ENCODE measurements at regions not wholly inside any gene's neighbourhood (a gene's known extent, or its start where the extent isn't known, plus 50 kb on each side); places are given as distances from the start of the nearest gene placed in this dataset.

- CTCF ChIA-PET = no interaction called here
- TF ChIP-seq, protein P1, sequence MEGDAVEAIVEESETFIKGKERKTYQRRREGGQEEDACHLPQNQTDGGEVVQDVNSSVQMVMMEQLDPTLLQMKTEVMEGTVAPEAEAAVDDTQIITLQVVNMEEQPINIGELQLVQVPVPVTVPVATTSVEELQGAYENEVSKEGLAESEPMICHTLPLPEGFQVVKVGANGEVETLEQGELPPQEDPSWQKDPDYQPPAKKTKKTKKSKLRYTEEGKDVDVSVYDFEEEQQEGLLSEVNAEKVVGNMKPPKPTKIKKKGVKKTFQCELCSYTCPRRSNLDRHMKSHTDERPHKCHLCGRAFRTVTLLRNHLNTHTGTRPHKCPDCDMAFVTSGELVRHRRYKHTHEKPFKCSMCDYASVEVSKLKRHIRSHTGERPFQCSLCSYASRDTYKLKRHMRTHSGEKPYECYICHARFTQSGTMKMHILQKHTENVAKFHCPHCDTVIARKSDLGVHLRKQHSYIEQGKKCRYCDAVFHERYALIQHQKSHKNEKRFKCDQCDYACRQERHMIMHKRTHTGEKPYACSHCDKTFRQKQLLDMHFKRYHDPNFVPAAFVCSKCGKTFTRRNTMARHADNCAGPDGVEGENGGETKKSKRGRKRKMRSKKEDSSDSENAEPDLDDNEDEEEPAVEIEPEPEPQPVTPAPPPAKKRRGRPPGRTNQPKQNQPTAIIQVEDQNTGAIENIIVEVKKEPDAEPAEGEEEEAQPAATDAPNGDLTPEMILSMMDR (IDR thresholded peaks at IDR 0.05) = no peak
- TF ChIP-seq SIN3A (IDR thresholded peaks at IDR 0.05; ENCODE audit: borderline replicate concordance, insufficient read depth, low read depth, low read length) (no peak), POLR2AphosphoS5 (IDR thresholded peaks at IDR 0.05; ENCODE audit: low read depth, low read length) (no peak), REST (IDR thresholded peaks at IDR 0.05; ENCODE audit: insufficient read depth in 1 of 2, low read depth in 2 of 2, low read length in 1 of 2) (no peak), TCF7L2 (IDR thresholded peaks at IDR 0.05; ENCODE audit: low read depth, low read length) (no peak)
- no peaks in the 10 kb centered on the region for H3K4me1 ChIP-seq (ENCODE audit: control insufficient read depth, insufficient read depth, low read length)
- intact Hi-C loops (cut with micrococcal nuclease; ENCODE audit: unreplicated experiment) = no loop called here
- POLR2A ChIA-PET = no interaction called here
- H3K27me3 ChIP-seq (ENCODE audit: control insufficient read depth, insufficient read depth, low read length) = peaks cover 8% of the 10 kb centered on the region; the same call in 1 of the 2 replicates
- no peak overlapping the region for H3K27ac ChIP-seq (ENCODE audit: low read length)
- no peaks in the 10 kb centered on the region for H3K9me3 ChIP-seq (ENCODE audit: control insufficient read depth, insufficient read depth, low read depth, low read length)
- DNase-seq (ENCODE audit: low read depth, low spot score) (no peak), ATAC-seq (no peak)
- H3K4me3 ChIP-seq (ENCODE audit: low read depth in 2 of 2, low read length in 2 of 2) = no peak overlapping the region
- in situ Hi-C loops (cut with HindIII; ENCODE audit: low pct_unique_long_range_greater_than_20kb, low sequenced_read_pairs) = no loop called here
- BruUV-seq (replicated peaks) = no TSS peak
- no peaks in the 10 kb centered on the region for H3K36me3 ChIP-seq (ENCODE audit: control insufficient read depth, insufficient read depth, low read length)
Observed at GRCh38 chr10:43888586-43888985, 239.9 kb upstream of the ZNF32 start.

DNA sequence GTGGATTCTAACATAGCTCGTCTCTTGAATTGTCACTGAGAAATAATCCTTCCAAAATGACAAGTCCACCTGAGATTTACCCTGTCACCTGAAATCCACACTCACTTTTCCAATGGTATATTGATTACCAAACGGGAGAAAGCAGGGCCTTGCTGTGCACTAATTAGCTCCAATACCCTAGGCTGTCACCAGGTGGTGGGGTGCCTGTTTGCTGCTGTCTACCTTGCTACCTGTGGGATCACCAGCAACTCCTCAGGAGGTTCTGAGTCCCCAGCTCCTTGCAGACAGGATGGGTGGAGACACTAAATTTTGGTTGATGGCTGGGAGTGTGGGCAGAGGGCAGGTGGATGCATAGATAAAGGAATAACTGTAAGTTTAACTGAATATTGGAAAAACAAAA is 237.2 kb upstream of the ZNF32 start:
- no peak for DNase-seq (ENCODE audit: low read depth, low spot score)
- BruUV-seq (replicated peaks) = no TSS peak
- no peak for TF ChIP-seq SIN3A (IDR thresholded peaks at IDR 0.05; ENCODE audit: borderline replicate concordance, insufficient read depth, low read depth, low read length)
- TF ChIP-seq REST (IDR thresholded peaks at IDR 0.05; ENCODE audit: insufficient read depth in 1 of 2, low read depth in 2 of 2, low read length in 1 of 2) = no peak
- no peak for TF ChIP-seq POLR2AphosphoS5 (IDR thresholded peaks at IDR 0.05; ENCODE audit: low read depth, low read length)
- TF ChIP-seq TCF7L2 (IDR thresholded peaks at IDR 0.05; ENCODE audit: low read depth, low read length) = no peak
- TF ChIP-seq, protein P1 (IDR thresholded peaks at IDR 0.05) = no peak
- H3K36me3 ChIP-seq (ENCODE audit: control insufficient read depth, insufficient read depth, low read length) = no peaks in the 10 kb centered on the region
- H3K27me3 ChIP-seq (ENCODE audit: control insufficient read depth, insufficient read depth, low read length) = peaks cover 10% of the 10 kb centered on the region; the same call in 1 of the 2 replicates
- intact Hi-C loops (cut with micrococcal nuclease; ENCODE audit: unreplicated experiment) (no loop called here), in situ Hi-C loops (cut with HindIII; ENCODE audit: low pct_unique_long_range_greater_than_20kb, low sequenced_read_pairs) (no loop called here)
- CTCF ChIA-PET = interaction anchor here (1.0 kb wide), 1 partner anchor 501 kb away, joined by 3 read pairs; no protein-coding TSS in a partner anchor
- ATAC-seq = no peak
- H3K9me3 ChIP-seq (ENCODE audit: control insufficient read depth, insufficient read depth, low read depth, low read length) = no peaks in the 10 kb centered on the region
- no peak overlapping the region for H3K4me3 ChIP-seq (ENCODE audit: low read depth in 2 of 2, low read length in 2 of 2)
- POLR2A ChIA-PET = no interaction called here
- H3K4me1 ChIP-seq (ENCODE audit: control insufficient read depth, insufficient read depth, low read length) = no peaks in the 10 kb centered on the region
- no peak overlapping the region for H3K27ac ChIP-seq (ENCODE audit: low read length)
